Chondrocyte (in vitro differentiated cells): ENCODE measurements at regions not wholly inside any gene's neighbourhood (a gene's known extent, or its start where the extent isn't known, plus 50 kb on each side); places are given as distances from the start of the nearest gene placed in this dataset.

ENCODE experiments used
- DNase-seq: peaks from one replicate; pipeline ENCODE4 v3.0.0; 2021; ENCODE audit warnings: mixed read lengths, low spot score
- H3K27ac Mint-ChIP-seq: one replicate; pipeline ENCODE4 v1.8.0; 2021; ENCODE audit warnings: mild to moderate bottlenecking, moderate library complexity, mixed read lengths; ENCODE audit not compliant: unreplicated experiment
- H3K27me3 Mint-ChIP-seq: 2 replicates; pipeline ENCODE4 v1.8.0; 2021; ENCODE audit warnings: low read depth, mixed read lengths
- H3K36me3 Mint-ChIP-seq: 2 replicates; pipeline ENCODE4 v1.8.0; 2021; ENCODE audit warnings: low read depth, mixed read lengths
- H3K4me1 Mint-ChIP-seq: 2 replicates; pipeline ENCODE4 v1.8.0; 2021; ENCODE audit warnings: low read depth, mild to moderate bottlenecking, mixed read lengths
- H3K4me3 Mint-ChIP-seq: one replicate; pipeline ENCODE4 v1.8.0; 2021; ENCODE audit warnings: mild to moderate bottlenecking, moderate library complexity, mixed read lengths; ENCODE audit not compliant: unreplicated experiment
- H3K9me3 Mint-ChIP-seq: 2 replicates; pipeline ENCODE4 v1.8.0; 2021; ENCODE audit warnings: low read depth, mixed read lengths
- TF ChIP-seq, protein P1 (sequence below): fragments of 200-600 bp; sonication (generic); IDR thresholded peaks from 2 replicates; pipeline ENCODE4 v1.5.0; 2021; ENCODE audit warnings: antibody characterized with exemption, mild to moderate bottlenecking, moderate library complexity

DNA sequence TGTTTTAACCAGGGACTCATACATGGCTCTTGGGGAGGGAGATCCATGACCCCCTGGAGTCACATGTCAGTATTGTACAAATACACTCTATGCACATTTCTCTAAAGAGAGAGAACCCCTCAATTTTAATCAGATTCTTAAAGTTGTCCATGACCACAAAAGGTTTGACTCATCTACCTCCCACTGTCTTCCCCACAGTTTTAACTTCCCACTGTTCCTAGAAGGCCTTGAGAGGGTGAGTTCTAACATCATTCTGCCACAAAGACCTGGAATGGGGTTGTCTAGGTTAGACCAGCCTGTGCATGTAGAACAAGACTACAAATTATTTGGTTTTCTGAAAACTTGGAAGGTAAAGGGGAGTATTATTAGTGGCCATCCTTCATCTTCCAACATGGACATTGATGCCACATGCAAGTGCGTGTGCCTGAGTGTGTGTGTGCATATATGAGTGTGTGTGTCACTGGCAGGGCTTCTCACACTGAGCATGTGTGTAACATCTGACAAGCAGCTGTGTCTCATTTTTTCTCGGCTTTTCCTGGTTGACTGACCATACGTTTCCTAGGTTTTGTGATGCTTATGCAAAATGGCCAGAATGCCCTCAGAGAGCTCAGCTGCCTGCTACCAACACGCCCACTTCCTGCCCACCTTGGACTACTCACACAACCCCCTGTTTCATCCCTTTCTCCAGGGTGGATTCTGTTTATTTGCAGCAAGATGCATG is 94.6 kb upstream of the LGALSL start:
- TF ChIP-seq, protein P1, sequence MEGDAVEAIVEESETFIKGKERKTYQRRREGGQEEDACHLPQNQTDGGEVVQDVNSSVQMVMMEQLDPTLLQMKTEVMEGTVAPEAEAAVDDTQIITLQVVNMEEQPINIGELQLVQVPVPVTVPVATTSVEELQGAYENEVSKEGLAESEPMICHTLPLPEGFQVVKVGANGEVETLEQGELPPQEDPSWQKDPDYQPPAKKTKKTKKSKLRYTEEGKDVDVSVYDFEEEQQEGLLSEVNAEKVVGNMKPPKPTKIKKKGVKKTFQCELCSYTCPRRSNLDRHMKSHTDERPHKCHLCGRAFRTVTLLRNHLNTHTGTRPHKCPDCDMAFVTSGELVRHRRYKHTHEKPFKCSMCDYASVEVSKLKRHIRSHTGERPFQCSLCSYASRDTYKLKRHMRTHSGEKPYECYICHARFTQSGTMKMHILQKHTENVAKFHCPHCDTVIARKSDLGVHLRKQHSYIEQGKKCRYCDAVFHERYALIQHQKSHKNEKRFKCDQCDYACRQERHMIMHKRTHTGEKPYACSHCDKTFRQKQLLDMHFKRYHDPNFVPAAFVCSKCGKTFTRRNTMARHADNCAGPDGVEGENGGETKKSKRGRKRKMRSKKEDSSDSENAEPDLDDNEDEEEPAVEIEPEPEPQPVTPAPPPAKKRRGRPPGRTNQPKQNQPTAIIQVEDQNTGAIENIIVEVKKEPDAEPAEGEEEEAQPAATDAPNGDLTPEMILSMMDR = no peak
- Mint-ChIP-seq H3K27me3 (peaks cover 9% of the 10 kb centered on the region), H3K27ac (peak overlapping the region; percentile 78), H3K4me1 (peaks cover 32% of the 10 kb centered on the region), H3K9me3 (no peaks in the 10 kb centered on the region), H3K4me3 (peak overlapping the region; percentile 26), H3K36me3 (peaks cover 4% of the 10 kb centered on the region)
- DNase-seq = no peak

- Mint-ChIP-seq H3K9me3 (no peaks in the 10 kb centered on the region), H3K27ac (peak overlapping the region; percentile 78), H3K4me1 (peaks cover 28% of the 10 kb centered on the region), H3K27me3 (peaks cover 9% of the 10 kb centered on the region), H3K4me3 (peak overlapping the region; percentile 26), H3K36me3 (peaks cover 4% of the 10 kb centered on the region)
- TF ChIP-seq, protein P1 = peak; percentile 67
- DNase-seq = no peak
Observed at GRCh38 chr2:64359892-64360657, 93.9 kb upstream of the LGALSL start.

- DNase-seq = no peak
- peaks cover 17% of the 10 kb centered on the region for H3K4me1 Mint-ChIP-seq
- H3K36me3 Mint-ChIP-seq = peaks cover 4% of the 10 kb centered on the region
- H3K4me3 Mint-ChIP-seq = no peak overlapping the region
- peaks cover 9% of the 10 kb centered on the region for H3K27me3 Mint-ChIP-seq
- H3K9me3 Mint-ChIP-seq = no peaks in the 10 kb centered on the region
- no peak overlapping the region for H3K27ac Mint-ChIP-seq
- TF ChIP-seq, protein P1 = no peak
Observed at GRCh38 chr2:64361151-64361938, 92.6 kb upstream of the LGALSL start.

- Mint-ChIP-seq H3K27ac (no peak overlapping the region), H3K4me3 (no peak overlapping the region), H3K27me3 (peaks cover 6% of the 10 kb centered on the region), H3K9me3 (no peaks in the 10 kb centered on the region), H3K4me1 (peaks cover 17% of the 10 kb centered on the region), H3K36me3 (peaks cover 3% of the 10 kb centered on the region)
- DNase-seq = no peak
- TF ChIP-seq, protein P1 = no peak
Observed at GRCh38 chr2:64362562-64363026, 91.4 kb upstream of the LGALSL start.

- TF ChIP-seq, protein P1 = no peak
- H3K4me1 Mint-ChIP-seq = peaks cover 17% of the 10 kb centered on the region
- peaks cover 10% of the 10 kb centered on the region for H3K27me3 Mint-ChIP-seq
- H3K9me3 Mint-ChIP-seq = no peaks in the 10 kb centered on the region
- H3K4me3 Mint-ChIP-seq = no peak overlapping the region
- no peak for DNase-seq
- peaks cover 1% of the 10 kb centered on the region for H3K36me3 Mint-ChIP-seq
- H3K27ac Mint-ChIP-seq = no peak overlapping the region
Observed at GRCh38 chr2:64363140-64363539, 90.8 kb upstream of the LGALSL start.
